ENCODE measurements at regions not wholly inside any gene's neighbourhood (a gene's known extent, or its start where the extent isn't known, plus 50 kb on each side); places are given as distances from the start of the nearest gene placed in this dataset.

DNA sequence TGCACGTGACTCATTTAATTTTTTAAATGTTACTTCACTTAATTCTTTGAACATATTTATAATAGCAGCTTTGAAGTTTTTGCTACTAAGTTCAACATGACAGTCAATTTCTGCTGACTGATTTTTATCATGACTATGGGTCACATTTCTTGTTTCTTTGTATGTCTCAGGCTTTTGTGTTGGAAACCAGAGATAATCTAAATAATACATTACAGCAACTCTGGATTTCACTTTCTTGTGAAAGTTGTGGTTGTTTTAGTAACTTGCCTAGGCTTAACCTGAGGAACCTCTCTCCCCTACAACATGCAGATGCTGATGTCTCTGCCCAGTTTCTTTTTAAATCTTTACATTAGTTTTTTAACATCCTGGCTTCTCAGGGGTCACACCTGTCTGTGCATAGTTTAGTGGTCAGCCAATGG, 180.8 kb downstream of the CCDC71L start:
- DNase-seq, result no peak

- DNase-seq, result no peak
Measured at GRCh38 chr7:106476751-106477150, 184.2 kb downstream of the CCDC71L start.

DNA sequence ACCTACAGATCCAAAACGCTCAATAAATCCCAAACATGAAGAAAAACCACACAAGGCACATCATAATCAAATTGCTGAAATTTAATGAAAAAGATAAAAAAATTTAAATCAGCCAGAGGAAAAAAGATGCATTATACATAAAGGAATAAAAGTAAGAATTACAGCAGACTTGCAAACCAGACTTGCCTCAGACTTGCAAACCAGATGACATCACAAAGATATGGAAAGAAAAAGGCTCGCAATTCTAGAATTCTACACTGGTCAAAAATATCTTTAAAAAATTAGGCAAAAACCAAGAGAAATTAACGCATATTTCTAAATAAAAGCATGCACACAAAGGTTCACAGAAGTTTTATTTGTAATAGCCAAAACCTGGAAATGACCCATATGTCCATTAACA, 188.0 kb upstream of the NAMPT start:
- no peak for DNase-seq

DNA sequence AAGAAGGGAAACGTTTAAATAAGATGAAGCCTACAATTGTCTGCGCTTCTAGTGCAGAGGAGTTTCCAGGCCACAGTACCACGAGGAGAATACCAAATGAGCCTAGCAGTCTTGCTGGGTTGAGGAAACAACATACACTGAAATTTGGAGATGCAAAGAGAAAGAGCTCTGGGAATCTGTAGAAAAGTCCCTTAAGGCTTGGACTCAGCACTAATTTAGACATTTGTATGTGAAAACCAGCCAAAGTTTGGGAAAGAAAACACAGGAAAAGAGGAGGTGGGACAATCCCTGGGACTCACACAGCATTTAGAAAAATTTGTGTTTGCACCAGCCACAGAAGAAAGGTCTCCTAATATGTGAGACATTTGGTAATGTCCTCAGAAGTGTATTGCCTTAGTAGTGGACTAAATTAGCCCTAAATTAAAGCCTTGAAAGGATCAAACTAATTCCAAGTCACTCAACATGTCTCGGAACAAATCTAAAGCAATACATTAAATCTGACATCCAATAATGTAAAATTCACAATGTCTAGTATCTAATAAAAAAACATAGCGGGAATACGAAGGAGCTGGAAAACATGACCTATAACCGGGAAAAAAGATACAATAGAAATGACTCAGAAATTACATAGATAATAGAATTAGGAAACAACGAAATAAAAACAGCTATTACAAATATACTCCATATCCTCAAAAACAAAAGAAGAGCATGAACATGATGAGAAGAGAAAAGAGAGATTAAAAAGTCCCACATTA, 187.1 kb upstream of the NAMPT start:
- DNase-seq, result no peak

- no peak for DNase-seq
Measured at GRCh38 chr7:106471021-106471420, 186.2 kb upstream of the NAMPT start.

- DNase-seq, result no peak
Measured at GRCh38 chr7:106466867-106467266, 182.1 kb upstream of the NAMPT start.

DNA sequence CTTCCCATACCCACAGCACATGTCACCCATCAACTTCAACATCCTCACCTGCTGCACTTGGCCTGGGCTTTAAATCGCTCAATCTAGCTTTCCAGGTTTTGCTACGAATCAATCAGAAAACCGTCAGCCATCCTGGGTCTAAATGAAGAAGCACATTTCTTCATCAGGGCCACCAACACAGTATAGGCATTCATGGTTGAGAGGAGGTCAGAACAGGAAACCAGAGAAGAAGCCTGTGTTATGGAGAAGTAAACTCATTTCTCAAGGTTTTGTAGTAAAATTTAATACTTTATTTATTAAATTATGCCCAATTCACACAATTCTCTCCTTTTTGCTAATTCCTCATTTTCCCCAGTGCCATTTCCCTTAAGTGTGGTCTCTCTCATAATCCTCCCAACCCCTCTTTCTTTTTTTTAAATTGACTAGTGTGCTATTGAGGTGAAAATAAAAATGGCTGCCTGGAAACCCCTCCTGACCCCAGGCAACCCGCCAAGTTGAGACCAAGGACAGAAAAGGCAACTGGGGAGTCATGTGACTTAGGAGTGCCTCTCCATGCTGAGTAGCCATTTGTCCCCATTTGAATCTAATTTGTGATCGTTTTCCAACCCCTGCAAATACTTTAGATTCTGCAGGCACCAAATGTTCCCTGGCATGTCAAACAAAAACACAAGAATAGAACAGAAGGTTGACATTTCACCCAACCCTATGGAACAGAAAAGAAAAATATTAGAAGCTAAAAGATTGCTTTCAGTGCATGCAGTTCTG, 181.1 kb upstream of the NAMPT start:
- no peak for DNase-seq

- no peak for DNase-seq
Measured at GRCh38 chr7:106464651-106465050, 179.9 kb upstream of the NAMPT start.

GRCh38 chr7:106463851-106464611, 179.2 kb upstream of the NAMPT start:
- DNase-seq, result no peak

GRCh38 chr7:106462914-106463482, 178.2 kb upstream of the NAMPT start:
- no peak for DNase-seq

DNA sequence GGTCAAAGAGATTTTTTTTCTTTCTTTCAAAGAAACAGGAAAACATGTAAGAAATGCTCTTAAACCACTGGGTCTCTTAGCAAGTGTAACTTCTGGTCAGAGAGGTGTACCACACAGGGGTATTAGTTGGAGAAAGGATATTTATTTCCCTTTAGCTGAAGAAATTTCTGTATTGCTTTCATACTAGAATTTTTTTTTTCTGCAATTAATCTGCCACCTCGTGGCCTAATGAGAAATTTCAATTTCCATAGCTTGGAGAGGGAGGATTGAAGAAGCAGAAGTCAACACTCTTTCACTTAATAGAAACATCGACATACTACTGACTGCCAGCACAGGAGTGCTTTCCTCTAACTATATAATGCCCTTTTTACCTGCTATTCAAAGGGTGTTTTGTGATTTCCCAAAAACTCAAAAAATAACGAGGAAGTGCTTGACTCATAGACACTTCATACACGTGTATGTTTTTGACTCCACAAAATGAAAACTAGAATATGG, 177.6 kb upstream of the NAMPT start:
- DNase-seq, result no peak

GRCh38 chr7:106460792-106461254, 176.0 kb upstream of the NAMPT start:
- no peak for DNase-seq

DNA sequence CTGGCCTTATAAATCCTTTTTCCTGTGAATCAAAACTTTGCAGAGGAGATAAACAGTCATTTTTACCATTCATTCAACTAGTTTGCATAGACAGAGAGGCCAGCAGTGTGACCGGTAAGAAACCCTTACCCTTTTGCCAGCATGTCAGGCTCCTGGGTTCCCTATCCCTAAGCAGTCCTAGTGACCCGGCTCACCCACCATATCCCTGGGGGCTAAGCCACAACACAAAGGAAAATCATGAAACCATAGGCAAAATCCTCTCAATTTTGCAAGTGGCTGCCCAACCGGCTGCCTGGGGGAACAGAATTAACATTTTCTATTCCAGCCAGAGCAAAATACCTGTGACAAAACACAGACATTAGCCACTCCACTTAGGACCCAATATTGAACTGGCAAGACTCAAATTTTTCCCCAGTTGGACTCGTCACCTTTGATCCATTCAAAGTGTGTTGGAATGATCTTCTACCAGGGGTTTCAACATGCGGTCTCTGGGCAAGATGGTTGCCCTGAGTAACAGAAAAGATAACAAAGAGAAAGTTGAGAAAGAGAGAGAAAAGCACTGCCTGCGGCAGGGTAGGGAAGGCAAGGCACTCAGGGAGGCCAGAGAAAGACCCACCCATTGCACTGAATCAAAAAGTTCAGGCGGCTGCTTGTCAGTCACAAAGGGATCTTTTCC, 174.8 kb upstream of the NAMPT start:
- DNase-seq, result no peak

DNA sequence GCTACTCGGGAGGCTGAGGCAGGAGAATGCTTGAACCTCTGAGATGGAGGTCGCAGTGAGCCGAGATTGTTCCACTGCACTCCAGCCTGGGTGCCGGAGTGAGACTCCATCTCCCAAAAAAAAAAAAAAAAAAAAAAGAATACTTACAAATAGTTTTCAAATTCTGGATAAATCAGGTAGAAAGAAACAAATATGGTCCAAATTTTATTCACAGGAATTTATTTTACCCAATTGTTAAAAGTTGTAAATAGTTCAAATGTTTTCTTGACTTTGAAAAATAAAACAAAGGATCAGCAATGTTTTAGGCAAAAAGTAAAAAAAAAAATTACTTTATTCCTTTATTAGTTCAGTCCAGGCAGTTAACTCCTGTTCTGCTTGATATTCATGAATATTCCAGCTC, 172.9 kb upstream of the NAMPT start:
- DNase-seq, result no peak

DNA sequence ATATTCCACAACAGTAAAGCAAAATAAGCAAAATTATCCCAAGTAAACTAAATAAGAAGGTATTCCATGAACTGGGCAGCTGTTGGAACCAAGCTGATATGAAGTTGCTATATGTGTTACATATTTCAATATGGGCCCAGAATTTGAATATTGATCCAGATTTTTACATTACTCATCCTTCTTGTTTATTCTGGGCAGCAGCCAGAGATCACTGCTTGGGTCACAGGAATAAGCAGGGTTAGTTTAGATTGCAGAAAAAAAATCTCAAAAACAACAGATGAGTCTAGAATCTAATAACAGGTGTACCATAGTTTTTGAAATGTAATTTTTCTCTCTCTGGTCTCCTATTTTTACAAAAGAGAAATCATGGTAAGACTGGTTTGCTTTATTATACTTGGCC, 171.5 kb upstream of the NAMPT start:
- DNase-seq, result no peak

- no peak for DNase-seq
Measured at GRCh38 chr7:106452031-106452851, 167.5 kb upstream of the NAMPT start.

DNA sequence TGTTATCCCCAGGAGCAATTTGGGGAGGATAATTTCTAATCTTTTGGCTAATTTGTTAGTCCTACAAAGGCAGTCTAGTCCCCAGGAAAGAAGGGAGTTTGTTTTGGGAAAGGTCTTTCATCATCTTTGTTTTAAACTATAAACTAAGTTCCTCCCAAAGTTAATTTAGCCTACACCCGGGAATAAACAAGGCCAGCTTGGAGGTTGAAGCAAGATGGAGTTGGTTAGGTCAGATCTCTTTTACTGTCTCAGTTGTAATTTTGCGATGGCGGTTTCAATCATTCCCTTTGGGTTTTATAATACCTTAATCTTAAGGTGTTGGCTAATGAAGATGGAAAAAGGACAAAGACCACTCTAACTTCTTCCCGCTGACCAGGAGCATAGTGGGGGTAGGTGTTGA, 166.4 kb upstream of the NAMPT start:
- no peak for DNase-seq

DNA sequence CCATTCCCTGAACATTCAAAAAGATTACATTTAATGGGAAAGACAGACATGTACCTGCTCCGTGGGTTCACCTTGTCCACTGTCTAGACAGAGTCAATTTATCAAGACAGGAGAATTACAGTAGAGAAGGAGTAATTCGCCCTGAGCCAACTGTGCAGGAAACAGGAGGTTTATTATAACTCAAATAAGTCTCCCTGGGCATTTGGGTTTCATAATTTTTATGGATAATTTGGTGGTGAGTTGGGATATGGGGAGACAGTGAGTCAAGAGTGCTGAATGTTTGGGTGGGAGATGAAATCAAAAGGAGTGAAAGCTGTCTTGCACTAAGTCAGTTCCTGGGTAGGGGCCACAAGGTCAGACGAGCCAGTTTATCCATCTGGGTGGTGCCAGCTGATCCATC, 165.9 kb upstream of the NAMPT start:
- DNase-seq, result no peak

GRCh38 chr7:106448992-106449859, 164.4 kb upstream of the NAMPT start:
- DNase-seq, result no peak

GRCh38 chr7:106448346-106448991, 163.7 kb upstream of the NAMPT start:
- DNase-seq, result no peak

All from NCI-H524 treated with DMSO at 0.1 percent for 48 hours (cell line).